LNCaP clone FGC (cell line): ENCODE measurements at regions not wholly inside any gene's neighbourhood (a gene's known extent, or its start where the extent isn't known, plus 50 kb on each side); places are given as distances from the start of the nearest gene placed in this dataset.

ENCODE experiments used
- DNase-seq: peaks from one replicate; pipeline ENCODE4 v3.0.0-alpha.2; 2011; ENCODE audit warnings: low read depth
- H3K4me3 ChIP-seq: 2 replicates; pipeline ENCODE4 v1.5.1; 2011; ENCODE audit warnings: mild to moderate bottlenecking, low read depth, low read length, control low read depth
- TF ChIP-seq, protein P1 (sequence below): IDR thresholded peaks from 2 replicates; pipeline ENCODE4 v1.5.1; 2012; ENCODE audit warnings: mild to moderate bottlenecking; ENCODE audit not compliant: control insufficient read depth, insufficient read depth; ENCODE audit errors: extremely low read depth

DNA sequence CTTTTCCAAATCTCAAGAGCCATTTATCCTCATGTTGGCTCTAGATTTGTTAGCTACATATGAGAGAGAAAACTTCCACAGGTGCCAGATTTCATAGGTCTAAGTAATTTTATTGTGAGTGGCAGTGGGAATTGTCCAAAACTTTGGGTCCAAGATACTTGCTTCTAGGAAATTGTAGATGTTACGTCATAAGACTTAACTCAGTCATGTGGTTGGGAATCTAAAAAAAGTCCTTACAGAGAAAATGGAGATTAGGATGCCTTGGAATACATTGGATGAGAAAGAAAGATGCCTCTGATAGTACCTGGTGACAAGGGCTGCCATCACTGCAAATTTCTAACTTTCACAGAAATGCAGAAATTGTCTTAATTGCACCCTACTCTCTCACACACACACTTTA is 506.5 kb downstream of the C4orf33 start:
- TF ChIP-seq, protein P1, sequence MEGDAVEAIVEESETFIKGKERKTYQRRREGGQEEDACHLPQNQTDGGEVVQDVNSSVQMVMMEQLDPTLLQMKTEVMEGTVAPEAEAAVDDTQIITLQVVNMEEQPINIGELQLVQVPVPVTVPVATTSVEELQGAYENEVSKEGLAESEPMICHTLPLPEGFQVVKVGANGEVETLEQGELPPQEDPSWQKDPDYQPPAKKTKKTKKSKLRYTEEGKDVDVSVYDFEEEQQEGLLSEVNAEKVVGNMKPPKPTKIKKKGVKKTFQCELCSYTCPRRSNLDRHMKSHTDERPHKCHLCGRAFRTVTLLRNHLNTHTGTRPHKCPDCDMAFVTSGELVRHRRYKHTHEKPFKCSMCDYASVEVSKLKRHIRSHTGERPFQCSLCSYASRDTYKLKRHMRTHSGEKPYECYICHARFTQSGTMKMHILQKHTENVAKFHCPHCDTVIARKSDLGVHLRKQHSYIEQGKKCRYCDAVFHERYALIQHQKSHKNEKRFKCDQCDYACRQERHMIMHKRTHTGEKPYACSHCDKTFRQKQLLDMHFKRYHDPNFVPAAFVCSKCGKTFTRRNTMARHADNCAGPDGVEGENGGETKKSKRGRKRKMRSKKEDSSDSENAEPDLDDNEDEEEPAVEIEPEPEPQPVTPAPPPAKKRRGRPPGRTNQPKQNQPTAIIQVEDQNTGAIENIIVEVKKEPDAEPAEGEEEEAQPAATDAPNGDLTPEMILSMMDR = no peak
- DNase-seq = no peak
- no peak overlapping the region for H3K4me3 ChIP-seq

DNA sequence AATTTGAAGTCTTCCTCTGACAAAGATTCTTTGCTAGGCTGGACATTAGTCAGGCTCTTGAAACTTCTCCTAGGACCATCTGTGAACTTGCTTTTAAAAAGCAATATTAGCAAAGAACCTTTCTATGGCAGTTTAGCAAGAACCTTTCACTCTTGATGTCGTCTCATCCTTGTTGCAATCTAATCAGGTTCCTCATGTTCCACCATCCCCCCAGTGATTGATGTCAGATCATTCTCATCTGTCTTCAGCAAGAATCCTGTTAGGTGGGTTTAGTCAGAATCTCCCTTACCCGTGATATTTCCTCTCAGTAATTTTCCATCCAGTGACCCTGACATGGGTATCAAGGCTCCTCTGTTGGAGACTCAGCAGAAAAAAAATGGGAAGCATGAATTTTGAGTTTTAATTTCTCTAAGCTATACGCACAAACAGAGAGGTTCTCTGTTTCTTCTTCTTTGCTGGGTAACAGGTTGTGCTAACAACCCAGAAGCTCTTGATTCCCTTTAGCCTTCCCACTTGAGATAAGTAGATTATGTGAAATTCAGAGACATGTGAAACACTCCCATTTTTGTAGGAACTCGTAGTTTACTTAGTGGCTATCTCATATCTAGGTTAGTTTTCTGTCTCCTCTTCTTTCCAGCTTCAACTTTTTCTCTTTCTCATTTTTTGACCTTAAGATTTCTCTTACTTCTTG is 507.4 kb downstream of the C4orf33 start:
- no peak for DNase-seq
- no peak overlapping the region for H3K4me3 ChIP-seq
- TF ChIP-seq, protein P1 = no peak

DNA sequence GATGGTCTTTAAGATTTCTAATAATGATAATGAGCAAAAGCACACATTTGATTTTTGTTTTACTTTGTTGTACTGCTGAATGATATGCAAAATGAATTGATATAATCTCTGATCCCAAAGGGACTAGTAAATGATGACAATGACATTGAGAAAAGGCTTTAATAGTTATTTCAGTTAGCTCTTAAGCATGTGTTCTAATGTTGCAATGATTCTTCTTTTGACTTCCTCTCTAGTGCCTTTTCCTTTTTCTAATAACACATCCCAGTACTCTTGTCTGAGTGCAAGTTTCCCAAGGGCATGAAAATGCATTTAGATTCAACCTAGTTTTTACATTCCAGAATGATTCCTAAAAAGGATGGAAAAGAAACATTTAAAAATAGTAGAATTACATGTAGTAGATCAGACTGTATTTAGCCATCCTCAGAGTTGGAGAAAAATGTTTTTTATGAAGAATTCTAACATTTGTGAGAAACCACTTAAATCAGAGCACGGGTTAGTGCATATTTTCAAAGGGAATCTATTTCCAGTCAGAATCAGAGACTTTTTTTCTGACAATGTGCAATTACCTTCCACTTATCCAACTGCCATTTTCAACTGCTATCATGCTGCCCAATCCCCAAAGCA is 508.8 kb downstream of the C4orf33 start:
- TF ChIP-seq, protein P1 = no peak
- no peak overlapping the region for H3K4me3 ChIP-seq
- no peak for DNase-seq

DNA sequence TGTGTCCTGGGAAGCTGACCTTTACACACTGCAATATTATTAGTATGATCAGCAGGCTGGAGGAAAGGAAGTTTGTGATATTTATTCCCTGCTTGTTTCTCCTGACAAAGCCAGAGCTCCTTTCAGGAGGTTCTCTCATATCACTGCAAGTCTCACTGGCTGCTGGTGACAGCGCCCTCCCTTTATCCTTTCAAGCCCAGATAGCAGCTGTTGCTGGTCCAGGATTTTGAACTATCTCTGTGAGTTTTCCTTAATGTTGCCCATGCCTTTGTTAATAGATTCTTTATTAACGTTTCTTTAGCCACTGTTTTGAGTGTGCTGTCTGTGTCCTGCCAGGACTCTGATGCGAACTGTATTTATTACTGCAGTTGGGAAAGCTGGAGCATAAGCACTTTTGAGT is 518.7 kb downstream of the C4orf33 start:
- DNase-seq = no peak
- TF ChIP-seq, protein P1 = no peak
- no peak overlapping the region for H3K4me3 ChIP-seq

DNA sequence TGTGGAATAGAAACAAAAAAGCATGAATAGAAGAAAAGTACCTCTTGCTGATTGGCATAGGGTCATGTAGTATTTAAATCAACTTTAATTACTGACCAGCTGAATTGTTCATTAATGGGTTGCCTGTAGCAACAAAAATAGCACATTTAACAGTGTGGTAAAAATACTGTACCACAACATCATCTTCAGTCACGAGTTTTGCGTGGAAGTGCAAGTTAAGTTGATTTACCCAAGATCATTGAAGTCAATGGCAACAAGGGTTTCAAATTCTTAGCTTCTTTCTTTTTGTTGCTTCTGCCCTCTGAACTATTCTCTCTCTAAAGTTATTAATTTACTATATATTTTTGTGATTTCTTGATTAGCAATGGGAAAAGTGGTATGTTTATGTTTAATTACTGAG is 526.6 kb downstream of the C4orf33 start:
- no peak for DNase-seq
- TF ChIP-seq, protein P1 = no peak
- no peak overlapping the region for H3K4me3 ChIP-seq

DNA sequence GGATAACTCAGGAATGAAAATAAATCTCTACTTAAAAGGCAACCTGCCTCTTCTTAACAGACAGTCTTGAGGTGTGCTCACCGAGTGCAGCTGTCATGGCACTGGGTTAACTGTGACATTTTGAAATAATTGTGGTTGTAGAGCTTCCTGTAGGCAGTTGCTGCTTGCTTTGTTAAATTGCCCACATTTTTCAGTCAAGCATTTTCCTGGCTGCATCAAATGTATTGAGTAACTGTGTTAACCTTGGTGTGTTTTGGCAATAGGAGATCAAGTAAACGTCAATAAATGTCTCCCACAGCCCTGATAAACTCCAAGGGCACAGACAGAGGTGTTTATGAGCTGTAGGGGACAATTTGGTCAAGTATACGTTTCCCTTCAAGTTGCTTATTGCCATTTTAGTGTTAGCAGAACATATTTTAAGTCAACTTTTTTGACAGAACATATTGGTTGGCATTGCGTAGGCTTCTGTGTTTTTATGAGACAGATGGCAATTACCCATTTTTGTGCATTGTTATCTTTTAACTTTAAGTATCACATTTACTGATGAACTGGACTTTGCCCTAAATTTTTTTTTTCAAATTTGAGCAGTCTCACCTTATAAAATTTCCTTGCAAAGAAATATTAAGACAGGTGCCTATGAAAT is 527.4 kb downstream of the C4orf33 start:
- TF ChIP-seq, protein P1 = no peak
- H3K4me3 ChIP-seq = no peak overlapping the region
- DNase-seq = no peak
